H4 (cell line): ENCODE measurements at regions not wholly inside any gene's neighbourhood (a gene's known extent, or its start where the extent isn't known, plus 50 kb on each side); places are given as distances from the start of the nearest gene placed in this dataset.
A peak's percentile ranks its signal among the peaks of the same experiment; 100 is the strongest.

Experiments
- DNase-seq: peaks from one replicate; pipeline ENCODE4 v3.0.0-alpha.2; 2015; ENCODE audit warnings: low spot score

- DNase-seq: no peak
These were observed 323.7 kb upstream of the AGTR1 start for GRCh38 chr3:148373961-148374360.

GRCh38 chr3:148379763-148380382, 317.8 kb upstream of the AGTR1 start:
- DNase-seq: peak; percentile 82

- DNase-seq: no peak
These were observed 316.7 kb upstream of the AGTR1 start for GRCh38 chr3:148381051-148381450.

GRCh38 chr3:148389916-148390315, 307.8 kb upstream of the AGTR1 start:
- DNase-seq: no peak

GRCh38 chr3:148395821-148396220, 301.9 kb upstream of the AGTR1 start:
- no peak for DNase-seq

- no peak for DNase-seq
These were observed 296.9 kb upstream of the AGTR1 start for GRCh38 chr3:148400754-148401153.

- no peak for DNase-seq
These were observed 289.0 kb upstream of the AGTR1 start for GRCh38 chr3:148408667-148409066.

- DNase-seq: no peak
These were observed 277.5 kb upstream of the AGTR1 start for GRCh38 chr3:148420242-148420641.

GRCh38 chr3:148428862-148429605, 268.7 kb upstream of the AGTR1 start:
- no peak for DNase-seq

- no peak for DNase-seq
These were observed 264.0 kb upstream of the AGTR1 start for GRCh38 chr3:148433665-148434064.

GRCh38 chr3:148435534-148435933, 262.2 kb upstream of the AGTR1 start:
- DNase-seq: no peak

GRCh38 chr3:148439254-148439822, 258.4 kb upstream of the AGTR1 start:
- DNase-seq: no peak

GRCh38 chr3:148441191-148441590, 256.5 kb upstream of the AGTR1 start:
- DNase-seq: no peak

GRCh38 chr3:148450819-148451218, 246.9 kb upstream of the AGTR1 start:
- DNase-seq: peak; percentile 63

- DNase-seq: no peak
These were observed 245.7 kb upstream of the AGTR1 start for GRCh38 chr3:148451969-148452368.

GRCh38 chr3:148453781-148454191, 243.9 kb upstream of the AGTR1 start:
- DNase-seq: no peak

GRCh38 chr3:148455098-148455497, 242.6 kb upstream of the AGTR1 start:
- DNase-seq: no peak

- no peak for DNase-seq
These were observed 239.8 kb upstream of the AGTR1 start for GRCh38 chr3:148457886-148458285.

GRCh38 chr3:148459931-148460513, 237.7 kb upstream of the AGTR1 start:
- peak; percentile 19 for DNase-seq

- no peak for DNase-seq
These were observed 237.0 kb upstream of the AGTR1 start for GRCh38 chr3:148460686-148461085.

GRCh38 chr3:148464246-148464645, 233.5 kb upstream of the AGTR1 start:
- DNase-seq: no peak

GRCh38 chr3:148466143-148466542, 231.6 kb upstream of the AGTR1 start:
- DNase-seq: peak; percentile 32
